Transverse colon (tissue), 4 donors: ENCODE measurements at regions not wholly inside any gene's neighbourhood (a gene's known extent, or its start where the extent isn't known, plus 50 kb on each side); places are given as distances from the start of the nearest gene placed in this dataset.

Source experiments
- EP300 ChIP-seq: sonication (generic); formaldehyde crosslinking; IDR thresholded peaks from one replicate; pipeline ENCODE4 v1.6.1; 2017; ENCODE audit warnings: antibody characterized with exemption, low read depth
- POLR2A ChIP-seq: fragments of 450-650 bp; IDR thresholded peaks from one replicate; pipeline ENCODE4 v1.6.1; 2016; ENCODE audit warnings: antibody characterized with exemption, mild to moderate bottlenecking, moderate library complexity
- POLR2AphosphoS5 ChIP-seq, 3 donors: sonication (generic); formaldehyde crosslinking; IDR thresholded peaks; one replicate each; pipeline ENCODE4 v1.6.1; 2016; ENCODE audit warnings: antibody characterized with exemption in 3 of 3
- TF ChIP-seq, protein P1 (sequence below), 5 experiments: fragments of 200-600 bp in 3 of 5; fragments of 450-650 bp in 2 of 5; sonication (generic) in 3 of 5; IDR thresholded peaks; 1 replicate in 2 of 5; 2 replicates in 3 of 5; pipeline ENCODE4 v1.5.1; 2016 to 2017; ENCODE audit warnings: antibody characterized with exemption in 5 of 5, inconsistent platforms in 3 of 5, mild to moderate bottlenecking in 2 of 5, moderate library complexity in 1 of 5

DNA sequence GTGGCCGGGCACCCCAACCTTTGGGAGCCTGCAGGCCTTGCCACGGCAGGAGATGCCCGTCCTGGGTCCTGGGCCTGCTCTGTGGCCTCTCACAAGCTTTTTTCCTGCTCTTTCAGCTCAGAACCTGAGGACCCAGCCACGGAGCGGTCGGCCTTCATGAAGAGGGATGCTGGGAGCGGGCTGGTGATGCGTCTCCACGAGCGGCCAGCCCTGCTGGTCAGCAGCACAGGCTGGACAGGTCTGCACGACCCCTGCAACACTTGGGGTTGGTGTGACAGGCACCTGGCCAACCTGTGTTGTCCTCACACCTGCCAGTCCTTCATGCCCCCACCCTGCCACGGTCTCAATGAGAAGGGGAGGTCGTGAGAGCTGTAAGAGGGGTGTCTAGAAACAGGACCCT, 170.0 kb downstream of the ADRA2C start:
- TF ChIP-seq POLR2AphosphoS5 (IDR thresholded peaks at IDR 0.05) (no peak), POLR2A (no peak), EP300 (no peak)
- TF ChIP-seq, protein P1, sequence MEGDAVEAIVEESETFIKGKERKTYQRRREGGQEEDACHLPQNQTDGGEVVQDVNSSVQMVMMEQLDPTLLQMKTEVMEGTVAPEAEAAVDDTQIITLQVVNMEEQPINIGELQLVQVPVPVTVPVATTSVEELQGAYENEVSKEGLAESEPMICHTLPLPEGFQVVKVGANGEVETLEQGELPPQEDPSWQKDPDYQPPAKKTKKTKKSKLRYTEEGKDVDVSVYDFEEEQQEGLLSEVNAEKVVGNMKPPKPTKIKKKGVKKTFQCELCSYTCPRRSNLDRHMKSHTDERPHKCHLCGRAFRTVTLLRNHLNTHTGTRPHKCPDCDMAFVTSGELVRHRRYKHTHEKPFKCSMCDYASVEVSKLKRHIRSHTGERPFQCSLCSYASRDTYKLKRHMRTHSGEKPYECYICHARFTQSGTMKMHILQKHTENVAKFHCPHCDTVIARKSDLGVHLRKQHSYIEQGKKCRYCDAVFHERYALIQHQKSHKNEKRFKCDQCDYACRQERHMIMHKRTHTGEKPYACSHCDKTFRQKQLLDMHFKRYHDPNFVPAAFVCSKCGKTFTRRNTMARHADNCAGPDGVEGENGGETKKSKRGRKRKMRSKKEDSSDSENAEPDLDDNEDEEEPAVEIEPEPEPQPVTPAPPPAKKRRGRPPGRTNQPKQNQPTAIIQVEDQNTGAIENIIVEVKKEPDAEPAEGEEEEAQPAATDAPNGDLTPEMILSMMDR (IDR thresholded peaks at IDR 0.05), result no peak
